DOHH2 (cell line): ENCODE measurements at regions not wholly inside any gene's neighbourhood (a gene's known extent, or its start where the extent isn't known, plus 50 kb on each side); places are given as distances from the start of the nearest gene placed in this dataset.

ENCODE experiments used
- H3F3A ChIP-seq: fragments of 200-600 bp; sonication (generic), shearing (Covaris generic); 2 replicates; pipeline ENCODE4 v1.6.0; 2016; ENCODE audit warnings: antibody characterized with exemption, mild to moderate bottlenecking; ENCODE audit not compliant: control insufficient read depth, insufficient read depth
- H3K27ac ChIP-seq: fragments of 200-600 bp; sonication (generic); 2 replicates; pipeline ENCODE4 v1.5.1; 2014; ENCODE audit warnings: low read depth, mild to moderate bottlenecking, low read length, moderate library complexity
- H3K27me3 ChIP-seq: fragments of 200-600 bp; sonication (generic); 2 replicates; pipeline ENCODE4 v1.6.1; 2014; ENCODE audit warnings: mild to moderate bottlenecking, low read length, mixed read lengths; ENCODE audit not compliant: control insufficient read depth
- H3K36me3 ChIP-seq: fragments of 200-600 bp; sonication (generic); 2 replicates; pipeline ENCODE4 v1.6.1; 2014; ENCODE audit warnings: mild to moderate bottlenecking, low read length, moderate library complexity, mixed read lengths; ENCODE audit not compliant: control insufficient read depth
- H3K4me1 ChIP-seq: fragments of 200-600 bp; sonication (generic); 2 replicates; pipeline ENCODE4 v1.6.1; 2014; ENCODE audit warnings: mild to moderate bottlenecking, low read length, mixed read lengths; ENCODE audit not compliant: control insufficient read depth
- H3K4me2 ChIP-seq: fragments of 200-600 bp; sonication (generic); 2 replicates; pipeline ENCODE4 v1.6.0; 2014; ENCODE audit warnings: mild to moderate bottlenecking, low read length, moderate library complexity
- H3K4me3 ChIP-seq: fragments of 200-600 bp; sonication (generic); 2 replicates; pipeline ENCODE4 v1.5.1; 2014; ENCODE audit warnings: mild to moderate bottlenecking, low read length, mixed read lengths
- H3K79me2 ChIP-seq: fragments of 200-600 bp; sonication (generic); 2 replicates; pipeline ENCODE4 v1.6.1; 2014; ENCODE audit warnings: mild to moderate bottlenecking, low read length, mixed read lengths; ENCODE audit not compliant: control insufficient read depth
- H3K9me2 ChIP-seq: fragments of 200-600 bp; sonication (generic); replicated peaks from 2 replicates; pipeline ENCODE4 v1.6.1; 2014; ENCODE audit warnings: mild to moderate bottlenecking, low read length, mixed read lengths; ENCODE audit not compliant: control insufficient read depth
- H3K9me3 ChIP-seq: fragments of 200-600 bp; sonication (generic); 2 replicates; pipeline ENCODE4 v1.6.1; 2014; ENCODE audit warnings: antibody characterized with exemption, low read length, mixed read lengths; ENCODE audit not compliant: control insufficient read depth, insufficient read depth
- H4K20me1 ChIP-seq: fragments of 200-600 bp; sonication (generic); 2 replicates; pipeline ENCODE4 v1.6.0; 2014; ENCODE audit warnings: low read depth, mild to moderate bottlenecking, antibody characterized with exemption, low read length, moderate library complexity; ENCODE audit not compliant: control insufficient read depth, insufficient read depth
- CTCF ChIP-seq: fragments of 200-600 bp; sonication (generic); IDR thresholded peaks from one replicate; pipeline ENCODE4 v1.5.1; 2014; ENCODE audit warnings: antibody characterized with exemption, mild to moderate bottlenecking, low read depth, low read length; ENCODE audit not compliant: poor library complexity, severe bottlenecking
- EZH2phosphoT487 ChIP-seq: fragments of 200-600 bp; sonication (generic); IDR thresholded peaks from 2 replicates; pipeline ENCODE4 v1.6.1; 2017; ENCODE audit warnings: borderline replicate concordance, mild to moderate bottlenecking, antibody characterized with exemption, low read length, moderate library complexity, mixed read lengths

DNA sequence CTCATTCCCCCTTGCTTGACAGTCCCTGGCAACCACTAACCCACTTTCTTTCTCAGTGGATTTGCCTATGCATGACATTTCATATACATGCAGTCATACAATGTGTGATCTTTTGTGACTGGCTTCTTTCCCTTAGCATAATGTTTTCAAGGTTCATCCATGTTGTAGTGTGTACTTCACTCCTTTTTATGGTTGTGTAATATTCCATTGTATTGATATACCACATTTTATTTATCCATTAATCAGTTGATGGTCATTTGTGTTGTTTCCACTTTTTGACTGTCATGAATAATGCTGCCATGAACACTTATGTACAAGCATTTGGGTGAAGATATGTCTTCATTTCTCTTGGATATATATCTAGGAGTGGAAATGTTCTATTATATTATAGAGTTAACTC is 127.7 kb upstream of the GRIK3 start:
- no peaks in the 10 kb centered on the region for H3K9me2 ChIP-seq
- H3K4me1 ChIP-seq: no peaks in the 10 kb centered on the region
- H3K4me2 ChIP-seq: no peak overlapping the region
- no peaks in the 10 kb centered on the region for H3K36me3 ChIP-seq
- H3F3A ChIP-seq: no peaks in the 10 kb centered on the region
- no peaks in the 10 kb centered on the region for H4K20me1 ChIP-seq
- no peaks in the 10 kb centered on the region for H3K9me3 ChIP-seq
- no peak overlapping the region for H3K27ac ChIP-seq
- TF ChIP-seq CTCF (no peak), EZH2phosphoT487 (no peak)
- no peaks in the 10 kb centered on the region for H3K79me2 ChIP-seq
- H3K27me3 ChIP-seq: no peaks in the 10 kb centered on the region
- no peak overlapping the region for H3K4me3 ChIP-seq

DNA sequence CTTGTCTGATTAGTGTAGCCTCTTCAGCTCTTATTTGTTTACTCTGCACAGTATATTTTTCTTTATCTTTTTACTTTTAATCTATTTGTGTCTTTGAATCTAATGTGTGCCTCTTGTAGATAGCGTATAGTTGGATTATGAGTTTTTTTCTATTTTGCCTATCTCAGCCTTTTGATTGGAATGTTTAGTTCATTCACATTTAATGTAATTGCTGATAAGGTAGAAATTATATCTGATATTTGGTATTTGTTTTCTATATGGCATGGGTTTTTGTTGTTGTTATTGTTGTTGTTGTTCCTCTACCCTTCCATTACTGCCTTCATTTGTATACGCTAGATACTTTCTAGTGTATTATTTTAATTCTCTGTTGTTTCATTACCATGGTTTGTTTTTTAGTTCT is 131.7 kb upstream of the GRIK3 start:
- no peak overlapping the region for H3K4me2 ChIP-seq
- H4K20me1 ChIP-seq: no peaks in the 10 kb centered on the region
- TF ChIP-seq EZH2phosphoT487 (no peak), CTCF (no peak)
- no peaks in the 10 kb centered on the region for H3K79me2 ChIP-seq
- H3K4me3 ChIP-seq: no peak overlapping the region
- no peaks in the 10 kb centered on the region for H3K9me2 ChIP-seq
- H3F3A ChIP-seq: no peaks in the 10 kb centered on the region
- H3K9me3 ChIP-seq: no peaks in the 10 kb centered on the region
- H3K27ac ChIP-seq: no peak overlapping the region
- H3K4me1 ChIP-seq: no peaks in the 10 kb centered on the region
- H3K36me3 ChIP-seq: no peaks in the 10 kb centered on the region
- H3K27me3 ChIP-seq: peaks cover 2% of the 10 kb centered on the region; the same call in 1 of the 2 replicates

GRCh38 chr1:37167479-37167878 is 133.2 kb upstream of the GRIK3 start:
- Histone ChIP-seq H3K4me2 (no peak overlapping the region), H3K27me3 (peaks cover 2% of the 10 kb centered on the region)

More at GRCh38 chr1:37167479-37167878, 133.2 kb upstream of the GRIK3 start:
- no peak overlapping the region for H3K4me3 ChIP-seq
- no peaks in the 10 kb centered on the region for H4K20me1 ChIP-seq
- H3K79me2 ChIP-seq: no peaks in the 10 kb centered on the region
- H3K9me2 ChIP-seq: no peaks in the 10 kb centered on the region
- H3K9me3 ChIP-seq: no peaks in the 10 kb centered on the region
- no peak overlapping the region for H3K27ac ChIP-seq
- no peaks in the 10 kb centered on the region for H3K4me1 ChIP-seq
- H3F3A ChIP-seq: no peaks in the 10 kb centered on the region
- H3K36me3 ChIP-seq: no peaks in the 10 kb centered on the region
- TF ChIP-seq CTCF (no peak), EZH2phosphoT487 (no peak)
